HUDEP-2 (cell line): ENCODE measurements at regions not wholly inside any gene's neighbourhood (a gene's known extent, or its start where the extent isn't known, plus 50 kb on each side); places are given as distances from the start of the nearest gene placed in this dataset.
"Not testable (repeated sequence)": the region's sequence is repeated elsewhere in the genome, so short reads cannot be mapped to it uniquely, and the experiment has no call there.

Experiments
- DNase-seq, 76 experiments: peaks; one replicate each; lab custom pipeline; 2025; ENCODE audit not compliant: unreplicated experiment in 76 of 76; lab: John Stamatoyannopoulos, UW

GRCh38 chr7:73918926-73919693 is 58.2 kb downstream of the TMEM270 start:
- no peak for DNase-seq

GRCh38 chr7:73919694-73920375 is 58.9 kb downstream of the TMEM270 start:
- DNase-seq = no peak

- DNase-seq = no peak
Observed at GRCh38 chr7:73920406-73921134, 59.6 kb downstream of the TMEM270 start.

GRCh38 chr7:73921623-73922528 is 60.9 kb downstream of the TMEM270 start:
- no peak for DNase-seq

- DNase-seq = not testable (repeated sequence)
Observed at GRCh38 chr7:73928644-73929043, 67.7 kb downstream of the TMEM270 start.

GRCh38 chr7:73931502-73931901 is 70.5 kb downstream of the TMEM270 start:
- no peak for DNase-seq

GRCh38 chr7:73932364-73932763 is 71.4 kb downstream of the TMEM270 start:
- DNase-seq = no peak

GRCh38 chr7:73933091-73933490 is 72.1 kb downstream of the TMEM270 start:
- no peak for DNase-seq

- no peak for DNase-seq
Observed at GRCh38 chr7:73936967-73937366, 76.0 kb downstream of the TMEM270 start.

- not testable (repeated sequence) for DNase-seq
Observed at GRCh38 chr7:73937650-73938049, 76.7 kb downstream of the TMEM270 start.

GRCh38 chr7:73939528-73939927 is 78.6 kb downstream of the TMEM270 start:
- no peak for DNase-seq

- no peak for DNase-seq
Observed at GRCh38 chr7:73940701-73941238, 79.8 kb downstream of the TMEM270 start.

- DNase-seq = no peak
Observed at GRCh38 chr7:73941836-73942551, 81.0 kb downstream of the TMEM270 start.

GRCh38 chr7:73945022-73945421 is 83.0 kb upstream of the ELN start:
- no peak for DNase-seq

GRCh38 chr7:73948287-73948686 is 79.7 kb upstream of the ELN start:
- DNase-seq = no peak

- no peak for DNase-seq
Observed at GRCh38 chr7:73952266-73952665, 75.7 kb upstream of the ELN start.

- DNase-seq = no peak
Observed at GRCh38 chr7:73954181-73954580, 73.8 kb upstream of the ELN start.

GRCh38 chr7:73954861-73955260 is 73.1 kb upstream of the ELN start:
- no peak for DNase-seq

GRCh38 chr7:73960548-73960947 is 67.4 kb upstream of the ELN start:
- DNase-seq = peak in 62 of 76 experiments; percentile 8 to 63 (median 38)

GRCh38 chr7:73961991-73962390 is 66.0 kb upstream of the ELN start:
- DNase-seq = not testable (repeated sequence)
